Neural progenitor cell (in vitro differentiated cells): ENCODE measurements at regions not wholly inside any gene's neighbourhood (a gene's known extent, or its start where the extent isn't known, plus 50 kb on each side); places are given as distances from the start of the nearest gene placed in this dataset.

Experiments
- DNase-seq: peaks from one replicate; pipeline ENCODE4 v3.0.0-alpha.2; 2016; ENCODE audit warnings: low spot score
- H2AFZ ChIP-seq: fragments of 200-600 bp; sonication (generic); replicated peaks from 2 replicates; pipeline ENCODE4 v1.6.1; 2016; ENCODE audit warnings: antibody characterized with exemption
- H3F3A ChIP-seq: fragments of 200-600 bp; sonication (generic); 2 replicates; pipeline ENCODE4 v1.6.1; 2016; ENCODE audit warnings: antibody characterized with exemption, low read depth
- H3K27ac ChIP-seq: fragments of 200-600 bp; sonication (generic); 2 replicates; pipeline ENCODE4 v1.5.1; 2016; ENCODE audit warnings: mild to moderate bottlenecking
- H3K27me3 ChIP-seq: fragments of 200-600 bp; sonication (generic); 2 replicates; pipeline ENCODE4 v1.6.1; 2016; ENCODE audit warnings: mild to moderate bottlenecking, moderate library complexity
- H3K36me3 ChIP-seq: fragments of 200-600 bp; sonication (generic); 2 replicates; pipeline ENCODE4 v1.5.1; 2016
- H3K4me1 ChIP-seq: fragments of 200-600 bp; sonication (generic); 2 replicates; pipeline ENCODE4 v1.6.1; 2016; ENCODE audit warnings: mixed run types
- H3K4me2 ChIP-seq: fragments of 200-600 bp; sonication (generic); 2 replicates; pipeline ENCODE4 v1.6.1; 2016
- H3K4me3 ChIP-seq: fragments of 200-600 bp; sonication (generic); 2 replicates; pipeline ENCODE4 v1.5.1; 2016
- H3K79me2 ChIP-seq: fragments of 200-600 bp; sonication (generic); 2 replicates; pipeline ENCODE4 v1.6.1; 2016; ENCODE audit warnings: low read depth
- H3K9ac ChIP-seq: fragments of 200-600 bp; sonication (generic); 2 replicates; pipeline ENCODE4 v1.6.1; 2016
- H3K9me3 ChIP-seq: fragments of 200-600 bp; sonication (generic); 2 replicates; pipeline ENCODE4 v1.5.1; 2016; ENCODE audit warnings: low read depth
- H4K20me1 ChIP-seq: fragments of 200-600 bp; sonication (generic); 2 replicates; pipeline ENCODE4 v1.6.1; 2016; ENCODE audit warnings: low read depth
- H3K27ac Mint-ChIP-seq: 3 replicates; pipeline ENCODE4 v1.8.0; 2021; ENCODE audit warnings: mixed read lengths
- H3K27me3 Mint-ChIP-seq: 2 replicates; pipeline ENCODE4 v1.8.0; 2022; ENCODE audit warnings: low read depth, mild to moderate bottlenecking, inconsistent platforms, moderate library complexity, mixed read lengths; ENCODE audit not compliant: insufficient read depth
- H3K36me3 Mint-ChIP-seq: 3 replicates; pipeline ENCODE4 v1.8.0; 2021; ENCODE audit warnings: mixed read lengths
- H3K4me1 Mint-ChIP-seq: 3 replicates; pipeline ENCODE4 v1.8.0; 2021; ENCODE audit warnings: mixed read lengths
- H3K4me3 Mint-ChIP-seq: 3 replicates; pipeline ENCODE4 v1.8.0; 2021; ENCODE audit warnings: mild to moderate bottlenecking, moderate library complexity, mixed read lengths
- H3K9me3 Mint-ChIP-seq: 3 replicates; pipeline ENCODE4 v1.8.0; 2020; ENCODE audit warnings: mixed read lengths
- EZH2 ChIP-seq: fragments of 200-600 bp; sonication (generic); IDR thresholded peaks from 2 replicates; pipeline ENCODE4 v1.6.1; 2017; ENCODE audit warnings: antibody characterized with exemption, mild to moderate bottlenecking, moderate library complexity
- EZH2phosphoT487 ChIP-seq: fragments of 200-600 bp; sonication (generic); IDR thresholded peaks from 2 replicates; pipeline ENCODE4 v1.6.1; 2017; ENCODE audit warnings: antibody characterized with exemption
- TF ChIP-seq, protein P1 (sequence below): fragments of 200-600 bp; sonication (generic); IDR thresholded peaks from 2 replicates; pipeline ENCODE4 v1.5.1; 2017; ENCODE audit warnings: antibody characterized with exemption, mild to moderate bottlenecking

DNA sequence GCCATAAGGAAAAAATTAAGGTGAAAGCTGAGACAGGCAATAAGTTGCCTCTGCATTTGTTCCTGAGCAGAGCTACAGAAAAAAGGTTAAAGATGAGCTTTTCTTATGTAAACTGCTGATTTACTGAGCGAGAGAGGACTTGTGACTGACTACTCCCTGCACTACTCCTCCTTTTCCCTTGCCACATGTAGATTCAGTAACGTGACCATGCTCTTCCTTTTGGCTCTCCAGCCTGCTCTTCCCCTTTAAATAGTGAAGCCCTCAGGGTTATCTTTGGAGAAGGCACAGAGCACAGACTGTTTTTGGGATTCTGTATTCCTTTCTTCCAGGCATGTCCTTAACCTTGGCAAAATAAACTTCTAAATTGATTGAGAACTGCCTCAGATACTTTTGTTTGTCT lies 630.2 kb downstream of the UQCRFS1 start:
- Mint-ChIP-seq H3K27me3 (peaks cover 6% of the 10 kb centered on the region), H3K4me3 (no peak overlapping the region), H3K36me3 (no peaks in the 10 kb centered on the region), H3K4me1 (peaks cover 16% of the 10 kb centered on the region), H3K9me3 (no peaks in the 10 kb centered on the region), H3K27ac (no peak overlapping the region)
- Histone ChIP-seq H3K9ac (no peak overlapping the region), H3K36me3 (no peaks in the 10 kb centered on the region), H3K9me3 (no peaks in the 10 kb centered on the region), H3K27ac (no peak overlapping the region), H2AFZ (no peak overlapping the region), H3K27me3 (no peaks in the 10 kb centered on the region), H4K20me1 (no peaks in the 10 kb centered on the region), H3K4me1 (no peaks in the 10 kb centered on the region), H3K4me3 (no peak overlapping the region), H3F3A (no peaks in the 10 kb centered on the region), H3K79me2 (no peaks in the 10 kb centered on the region), H3K4me2 (no peak overlapping the region)
- DNase-seq = no peak
- TF ChIP-seq, protein P1, sequence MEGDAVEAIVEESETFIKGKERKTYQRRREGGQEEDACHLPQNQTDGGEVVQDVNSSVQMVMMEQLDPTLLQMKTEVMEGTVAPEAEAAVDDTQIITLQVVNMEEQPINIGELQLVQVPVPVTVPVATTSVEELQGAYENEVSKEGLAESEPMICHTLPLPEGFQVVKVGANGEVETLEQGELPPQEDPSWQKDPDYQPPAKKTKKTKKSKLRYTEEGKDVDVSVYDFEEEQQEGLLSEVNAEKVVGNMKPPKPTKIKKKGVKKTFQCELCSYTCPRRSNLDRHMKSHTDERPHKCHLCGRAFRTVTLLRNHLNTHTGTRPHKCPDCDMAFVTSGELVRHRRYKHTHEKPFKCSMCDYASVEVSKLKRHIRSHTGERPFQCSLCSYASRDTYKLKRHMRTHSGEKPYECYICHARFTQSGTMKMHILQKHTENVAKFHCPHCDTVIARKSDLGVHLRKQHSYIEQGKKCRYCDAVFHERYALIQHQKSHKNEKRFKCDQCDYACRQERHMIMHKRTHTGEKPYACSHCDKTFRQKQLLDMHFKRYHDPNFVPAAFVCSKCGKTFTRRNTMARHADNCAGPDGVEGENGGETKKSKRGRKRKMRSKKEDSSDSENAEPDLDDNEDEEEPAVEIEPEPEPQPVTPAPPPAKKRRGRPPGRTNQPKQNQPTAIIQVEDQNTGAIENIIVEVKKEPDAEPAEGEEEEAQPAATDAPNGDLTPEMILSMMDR = no peak
- no peak for TF ChIP-seq EZH2phosphoT487
- TF ChIP-seq EZH2 = no peak

DNA sequence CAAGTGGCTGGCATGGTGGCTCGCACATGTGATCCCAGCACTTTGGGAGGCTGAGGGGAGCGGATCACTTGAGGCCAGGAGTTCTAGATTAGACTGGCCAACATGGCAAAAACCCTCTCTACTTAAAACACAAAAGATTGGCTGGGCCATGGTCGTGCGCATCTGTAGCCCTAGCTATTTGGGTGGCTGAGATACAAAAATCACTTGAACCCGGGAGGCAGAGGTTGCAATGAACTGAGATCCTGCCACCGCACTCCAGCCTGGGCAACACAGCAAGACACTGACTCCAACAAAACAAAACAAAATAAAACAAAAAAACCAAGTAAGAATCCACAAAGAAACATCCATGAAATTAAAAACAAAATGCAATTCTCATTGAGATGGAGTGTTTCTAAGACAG lies 630.6 kb downstream of the UQCRFS1 start:
- no peak for DNase-seq
- Histone ChIP-seq H2AFZ (no peak overlapping the region), H3F3A (no peaks in the 10 kb centered on the region), H3K79me2 (no peaks in the 10 kb centered on the region), H3K4me3 (no peak overlapping the region), H4K20me1 (no peaks in the 10 kb centered on the region), H3K36me3 (no peaks in the 10 kb centered on the region), H3K9ac (no peak overlapping the region), H3K4me2 (no peak overlapping the region), H3K27ac (no peak overlapping the region), H3K4me1 (no peaks in the 10 kb centered on the region), H3K9me3 (no peaks in the 10 kb centered on the region), H3K27me3 (no peaks in the 10 kb centered on the region)
- Mint-ChIP-seq H3K27me3 (peaks cover 6% of the 10 kb centered on the region), H3K9me3 (no peaks in the 10 kb centered on the region), H3K27ac (no peak overlapping the region), H3K4me1 (peaks cover 20% of the 10 kb centered on the region), H3K36me3 (no peaks in the 10 kb centered on the region), H3K4me3 (no peak overlapping the region)
- TF ChIP-seq EZH2 = no peak
- TF ChIP-seq, protein P1 = no peak
- TF ChIP-seq EZH2phosphoT487 = no peak

DNA sequence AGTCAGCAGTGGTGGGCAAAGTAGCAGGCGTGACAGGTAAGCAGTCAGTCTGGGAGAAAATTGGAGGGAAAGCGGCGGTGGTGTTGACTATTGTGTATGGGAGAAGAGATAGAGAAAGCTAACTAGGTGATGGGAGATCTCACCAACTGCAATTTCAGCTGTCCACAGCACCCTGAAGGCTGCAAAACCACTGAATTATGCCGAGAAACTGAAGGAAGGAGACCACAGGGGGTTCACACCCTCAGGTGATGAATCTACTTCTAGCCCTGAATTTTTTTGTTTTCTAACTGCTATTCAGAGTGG lies 631.5 kb downstream of the UQCRFS1 start:
- Mint-ChIP-seq H3K9me3 (no peaks in the 10 kb centered on the region), H3K27ac (no peak overlapping the region), H3K36me3 (no peaks in the 10 kb centered on the region), H3K4me3 (no peak overlapping the region), H3K27me3 (peaks cover 8% of the 10 kb centered on the region), H3K4me1 (peaks cover 23% of the 10 kb centered on the region)
- Histone ChIP-seq H3K79me2 (no peaks in the 10 kb centered on the region), H3F3A (no peaks in the 10 kb centered on the region), H3K9ac (no peak overlapping the region), H3K36me3 (no peaks in the 10 kb centered on the region), H3K4me3 (no peak overlapping the region), H2AFZ (no peak overlapping the region), H3K4me1 (no peaks in the 10 kb centered on the region), H3K27me3 (no peaks in the 10 kb centered on the region), H3K27ac (no peak overlapping the region), H3K4me2 (no peak overlapping the region), H3K9me3 (no peaks in the 10 kb centered on the region), H4K20me1 (no peaks in the 10 kb centered on the region)
- no peak for DNase-seq
- TF ChIP-seq EZH2phosphoT487 (no peak), EZH2 (no peak)
- TF ChIP-seq, protein P1 = no peak
